ENCODE measurements at regions not wholly inside any gene's neighbourhood (a gene's known extent, or its start where the extent isn't known, plus 50 kb on each side); places are given as distances from the start of the nearest gene placed in this dataset.

DNA sequence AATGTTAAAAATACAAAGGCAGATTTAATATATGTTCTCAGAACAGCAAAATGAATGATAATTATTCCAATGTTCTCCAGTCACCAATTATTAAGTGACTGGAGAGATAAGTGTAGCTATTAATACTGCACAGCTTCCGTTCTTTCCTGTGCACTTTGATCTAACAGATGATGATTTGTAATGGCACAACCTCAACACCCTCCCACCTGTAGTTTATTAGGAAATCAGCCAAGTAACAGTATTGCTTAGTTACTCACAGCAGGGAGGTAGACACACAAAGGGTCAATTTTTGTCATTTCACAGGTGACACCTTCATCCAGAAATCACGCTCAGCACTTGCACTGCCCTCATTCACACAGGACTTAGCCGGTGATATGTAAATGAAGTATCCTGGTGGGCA lies 688.1 kb downstream of the EPHA3 start:
- Histone ChIP-seq H3K9me3 (ENCODE audit: control insufficient read depth in 1 of 2, insufficient read depth in 1 of 2, low read length in 2 of 2) (peaks cover 0 to 10% of the 10 kb centered on the region in 2 experiments), H3K27me3 (ENCODE audit: control insufficient read depth in 1 of 2, insufficient read depth in 2 of 2, low read length in 2 of 2) (no peaks in the 10 kb centered on the region), H3K36me3 (ENCODE audit: insufficient read depth, low read length) (no peaks in the 10 kb centered on the region), H3K27ac (ENCODE audit: low read depth in 1 of 2, low read length in 2 of 2) (no peak overlapping the region), H3K4me3 (ENCODE audit: low read length) (no peak overlapping the region), H3K4me1 (ENCODE audit: insufficient read depth, low read length) (no peaks in the 10 kb centered on the region)
- Mint-ChIP-seq H3K4me3 (no peak overlapping the region), H3K27me3 (no peaks in the 10 kb centered on the region), H3K36me3 (ENCODE audit: low read depth) (no peaks in the 10 kb centered on the region), H3K9me3 (peaks cover 21% of the 10 kb centered on the region), H3K4me1 (ENCODE audit: low read depth) (no peaks in the 10 kb centered on the region), H3K27ac (no peak overlapping the region)
- ATAC-seq (ENCODE audit: poor library complexity), result no peak
- no peak for DNase-seq
- intact Hi-C loops (cut with DNase I, micrococcal nuclease), result no loop called here
- CTCF ChIA-PET, result no interaction called here
- TF ChIP-seq, protein P1, sequence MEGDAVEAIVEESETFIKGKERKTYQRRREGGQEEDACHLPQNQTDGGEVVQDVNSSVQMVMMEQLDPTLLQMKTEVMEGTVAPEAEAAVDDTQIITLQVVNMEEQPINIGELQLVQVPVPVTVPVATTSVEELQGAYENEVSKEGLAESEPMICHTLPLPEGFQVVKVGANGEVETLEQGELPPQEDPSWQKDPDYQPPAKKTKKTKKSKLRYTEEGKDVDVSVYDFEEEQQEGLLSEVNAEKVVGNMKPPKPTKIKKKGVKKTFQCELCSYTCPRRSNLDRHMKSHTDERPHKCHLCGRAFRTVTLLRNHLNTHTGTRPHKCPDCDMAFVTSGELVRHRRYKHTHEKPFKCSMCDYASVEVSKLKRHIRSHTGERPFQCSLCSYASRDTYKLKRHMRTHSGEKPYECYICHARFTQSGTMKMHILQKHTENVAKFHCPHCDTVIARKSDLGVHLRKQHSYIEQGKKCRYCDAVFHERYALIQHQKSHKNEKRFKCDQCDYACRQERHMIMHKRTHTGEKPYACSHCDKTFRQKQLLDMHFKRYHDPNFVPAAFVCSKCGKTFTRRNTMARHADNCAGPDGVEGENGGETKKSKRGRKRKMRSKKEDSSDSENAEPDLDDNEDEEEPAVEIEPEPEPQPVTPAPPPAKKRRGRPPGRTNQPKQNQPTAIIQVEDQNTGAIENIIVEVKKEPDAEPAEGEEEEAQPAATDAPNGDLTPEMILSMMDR (IDR thresholded peaks at IDR 0.05), result no peak
- POLR2A ChIA-PET, result no interaction called here

DNA sequence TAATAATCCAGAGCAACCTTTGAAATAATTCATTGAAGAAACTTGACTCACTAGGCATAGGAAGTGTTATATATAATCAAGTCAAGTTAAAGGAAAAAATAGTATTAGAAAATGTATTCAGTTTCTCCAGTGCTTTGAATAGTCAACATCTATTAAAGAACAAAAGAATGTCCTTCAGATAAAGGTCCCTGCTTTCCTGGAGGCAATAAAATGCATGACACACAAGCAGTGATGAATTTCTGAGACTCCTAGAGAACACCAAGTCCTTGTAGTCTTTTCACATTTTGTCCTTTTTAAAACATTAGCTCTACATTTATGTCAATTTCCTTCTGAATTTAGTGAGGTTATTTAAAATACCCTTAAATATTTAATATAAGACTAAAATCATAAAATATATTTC lies 695.5 kb downstream of the EPHA3 start:
- POLR2A ChIA-PET, result no interaction called here
- no peak overlapping the region for H3K27ac Mint-ChIP-seq
- intact Hi-C loops (cut with DNase I, micrococcal nuclease), result no loop called here
- Histone ChIP-seq H3K4me3 (ENCODE audit: low read length) (no peak overlapping the region), H3K36me3 (ENCODE audit: insufficient read depth, low read length) (no peaks in the 10 kb centered on the region), H3K9me3 (ENCODE audit: control insufficient read depth in 1 of 2, insufficient read depth in 1 of 2, low read length in 2 of 2) (peaks cover 0 to 5% of the 10 kb centered on the region in 2 experiments), H3K4me1 (ENCODE audit: insufficient read depth, low read length) (no peaks in the 10 kb centered on the region), H3K27me3 (ENCODE audit: control insufficient read depth in 1 of 2, insufficient read depth in 2 of 2, low read length in 2 of 2) (no peaks in the 10 kb centered on the region), H3K27ac (ENCODE audit: low read depth in 1 of 2, low read length in 2 of 2) (no peak overlapping the region)
- no peaks in the 10 kb centered on the region for H3K4me1 Mint-ChIP-seq (ENCODE audit: low read depth)
- ATAC-seq (ENCODE audit: poor library complexity) (no peak), DNase-seq (no peak)
- H3K27me3 Mint-ChIP-seq, result no peaks in the 10 kb centered on the region
- TF ChIP-seq, protein P1 (IDR thresholded peaks at IDR 0.05), result no peak
- H3K9me3 Mint-ChIP-seq, result peaks cover 14% of the 10 kb centered on the region
- H3K36me3 Mint-ChIP-seq (ENCODE audit: low read depth), result no peaks in the 10 kb centered on the region
- CTCF ChIA-PET, result no interaction called here
- no peak overlapping the region for H3K4me3 Mint-ChIP-seq

DNA sequence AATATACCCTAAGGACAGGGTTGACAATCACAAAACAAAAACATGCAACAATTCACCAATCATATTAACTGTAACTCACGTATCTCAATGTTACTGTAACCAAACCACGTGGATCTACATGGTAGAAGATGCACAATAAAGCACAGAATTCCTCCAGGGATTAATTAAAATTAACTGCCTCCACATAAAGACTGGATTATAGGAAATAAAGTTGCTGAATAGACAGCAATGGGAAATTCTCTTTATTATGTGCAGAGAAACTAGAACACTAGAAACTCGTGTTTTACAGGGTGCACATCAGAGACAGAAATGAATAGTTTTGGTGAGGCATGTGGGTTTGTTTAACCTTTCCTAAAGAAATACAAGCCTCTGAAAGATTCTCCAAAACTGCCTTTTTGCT lies 696.3 kb downstream of the EPHA3 start:
- no peak for ATAC-seq (ENCODE audit: poor library complexity)
- Mint-ChIP-seq H3K36me3 (ENCODE audit: low read depth) (no peaks in the 10 kb centered on the region), H3K4me3 (no peak overlapping the region), H3K27me3 (no peaks in the 10 kb centered on the region), H3K4me1 (ENCODE audit: low read depth) (no peaks in the 10 kb centered on the region), H3K27ac (no peak overlapping the region), H3K9me3 (peaks cover 14% of the 10 kb centered on the region)
- H3K4me1 ChIP-seq (ENCODE audit: insufficient read depth, low read length), result no peaks in the 10 kb centered on the region
- H3K27me3 ChIP-seq (ENCODE audit: control insufficient read depth in 1 of 2, insufficient read depth in 2 of 2, low read length in 2 of 2), result no peaks in the 10 kb centered on the region
- TF ChIP-seq, protein P1 (IDR thresholded peaks at IDR 0.05), result no peak
- H3K9me3 ChIP-seq (ENCODE audit: control insufficient read depth in 1 of 2, insufficient read depth in 1 of 2, low read length in 2 of 2), result peaks cover 0 to 2% of the 10 kb centered on the region in 2 experiments
- ChIA-PET POLR2A (no interaction called here), CTCF (no interaction called here)
- H3K4me3 ChIP-seq (ENCODE audit: low read length), result no peak overlapping the region
- DNase-seq, result no peak
- intact Hi-C loops (cut with DNase I, micrococcal nuclease), result no loop called here
- no peaks in the 10 kb centered on the region for H3K36me3 ChIP-seq (ENCODE audit: insufficient read depth, low read length)
- H3K27ac ChIP-seq (ENCODE audit: low read depth in 1 of 2, low read length in 2 of 2), result no peak overlapping the region
